DND-41 (cell line): ENCODE measurements at regions not wholly inside any gene's neighbourhood (a gene's known extent, or its start where the extent isn't known, plus 50 kb on each side); places are given as distances from the start of the nearest gene placed in this dataset.

Experiments used
- ATAC-seq: fragments of 200-7000 bp; cut with Tn5 transposase; 3 replicates; pipeline ENCODE4 v1.9.1; 2021; ENCODE audit warnings: low read depth; ENCODE audit not compliant: insufficient read depth
- DNase-seq: peaks from one replicate; pipeline ENCODE4 v3.0.0-alpha.2; 2020
- H2AFZ ChIP-seq: 2 replicates; pipeline ENCODE4 v1.6.0; 2012; ENCODE audit warnings: low read depth, low read length
- H3K27ac ChIP-seq: 2 replicates; pipeline ENCODE4 v1.5.1; 2012; ENCODE audit warnings: low read length, inconsistent platforms
- H3K27me3 ChIP-seq: fragments of 200-600 bp; sonication (generic); 2 replicates; pipeline ENCODE4 v1.6.0; 2012; ENCODE audit warnings: low read length, mild to moderate bottlenecking, inconsistent platforms; ENCODE audit not compliant: insufficient read depth, poor library complexity
- H3K36me3 ChIP-seq: 2 replicates; pipeline ENCODE4 v1.5.1; 2012; ENCODE audit warnings: low read length, inconsistent platforms; ENCODE audit not compliant: insufficient read depth
- H3K4me1 ChIP-seq: 2 replicates; pipeline ENCODE4 v1.5.1; 2012; ENCODE audit warnings: mild to moderate bottlenecking, low read length; ENCODE audit not compliant: insufficient read depth
- H3K4me2 ChIP-seq: 2 replicates; pipeline ENCODE4 v1.6.0; 2012; ENCODE audit warnings: mild to moderate bottlenecking, moderate library complexity, low read length, inconsistent platforms; ENCODE audit not compliant: insufficient read depth
- H3K4me3 ChIP-seq, 2 experiments: fragments of 200-600 bp in 1 of 2; shearing (Covaris generic) in 1 of 2; 2 replicates each; pipeline ENCODE4 v1.5.1; 2012 to 2016; ENCODE audit warnings: inconsistent platforms in 2 of 2, low read length in 2 of 2, mild to moderate bottlenecking in 2 of 2, low read depth in 1 of 2, moderate library complexity in 1 of 2
- H3K79me2 ChIP-seq: 2 replicates; pipeline ENCODE4 v1.6.0; 2012; ENCODE audit warnings: low read length, inconsistent platforms; ENCODE audit not compliant: insufficient read depth
- H3K9ac ChIP-seq: 2 replicates; pipeline ENCODE4 v1.6.0; 2012; ENCODE audit warnings: low read depth, mild to moderate bottlenecking, inconsistent platforms, low read length, moderate library complexity
- H3K9me3 ChIP-seq: 2 replicates; pipeline ENCODE4 v1.5.1; 2012; ENCODE audit warnings: low read length, moderate library complexity, mild to moderate bottlenecking, inconsistent platforms; ENCODE audit not compliant: insufficient read depth, severe bottlenecking
- H4K20me1 ChIP-seq: 2 replicates; pipeline ENCODE4 v1.6.0; 2012; ENCODE audit warnings: low read length; ENCODE audit not compliant: insufficient read depth
- EZH2 ChIP-seq: IDR thresholded peaks from 3 replicates; pipeline ENCODE4 v1.6.1; 2012; ENCODE audit warnings: borderline replicate concordance, low read depth, mild to moderate bottlenecking, moderate library complexity, low read length, inconsistent platforms; ENCODE audit not compliant: severe bottlenecking
- TF ChIP-seq, protein P1 (sequence below): IDR thresholded peaks from 2 replicates; pipeline ENCODE4 v1.5.1; 2012; ENCODE audit warnings: borderline replicate concordance, low read length, moderate library complexity, mild to moderate bottlenecking; ENCODE audit not compliant: poor library complexity, severe bottlenecking; ENCODE audit errors: extremely low read depth

DNA sequence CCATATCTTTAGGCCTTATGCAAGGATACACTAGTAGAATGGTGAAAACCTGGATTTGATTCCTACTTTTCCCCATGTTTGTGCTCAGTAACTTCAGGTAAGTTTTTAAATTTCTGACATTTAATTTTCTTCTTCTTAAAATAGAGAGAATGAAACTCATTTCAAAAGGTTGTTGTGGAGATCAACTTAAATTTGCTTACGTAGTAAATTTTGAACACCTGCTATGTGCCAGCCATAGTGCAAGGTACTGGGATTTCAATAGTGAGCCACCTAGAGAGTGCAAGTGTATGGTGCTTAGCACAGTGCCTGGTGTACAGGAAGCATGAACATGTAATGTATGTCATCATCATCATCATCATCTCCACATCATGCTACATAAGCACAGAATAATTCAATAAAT lies 73.6 kb upstream of the SMIM36 start:
- no peak overlapping the region for H3K4me2 ChIP-seq
- DNase-seq (no peak), ATAC-seq (no peak)
- H3K4me3 ChIP-seq, result no peak overlapping the region
- H3K4me1 ChIP-seq, result no peaks in the 10 kb centered on the region
- no peaks in the 10 kb centered on the region for H3K36me3 ChIP-seq
- H3K27ac ChIP-seq, result no peak overlapping the region
- no peaks in the 10 kb centered on the region for H3K79me2 ChIP-seq
- no peak overlapping the region for H2AFZ ChIP-seq
- TF ChIP-seq EZH2, result no peak
- TF ChIP-seq, protein P1, sequence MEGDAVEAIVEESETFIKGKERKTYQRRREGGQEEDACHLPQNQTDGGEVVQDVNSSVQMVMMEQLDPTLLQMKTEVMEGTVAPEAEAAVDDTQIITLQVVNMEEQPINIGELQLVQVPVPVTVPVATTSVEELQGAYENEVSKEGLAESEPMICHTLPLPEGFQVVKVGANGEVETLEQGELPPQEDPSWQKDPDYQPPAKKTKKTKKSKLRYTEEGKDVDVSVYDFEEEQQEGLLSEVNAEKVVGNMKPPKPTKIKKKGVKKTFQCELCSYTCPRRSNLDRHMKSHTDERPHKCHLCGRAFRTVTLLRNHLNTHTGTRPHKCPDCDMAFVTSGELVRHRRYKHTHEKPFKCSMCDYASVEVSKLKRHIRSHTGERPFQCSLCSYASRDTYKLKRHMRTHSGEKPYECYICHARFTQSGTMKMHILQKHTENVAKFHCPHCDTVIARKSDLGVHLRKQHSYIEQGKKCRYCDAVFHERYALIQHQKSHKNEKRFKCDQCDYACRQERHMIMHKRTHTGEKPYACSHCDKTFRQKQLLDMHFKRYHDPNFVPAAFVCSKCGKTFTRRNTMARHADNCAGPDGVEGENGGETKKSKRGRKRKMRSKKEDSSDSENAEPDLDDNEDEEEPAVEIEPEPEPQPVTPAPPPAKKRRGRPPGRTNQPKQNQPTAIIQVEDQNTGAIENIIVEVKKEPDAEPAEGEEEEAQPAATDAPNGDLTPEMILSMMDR, result no peak
- no peaks in the 10 kb centered on the region for H4K20me1 ChIP-seq
- H3K9ac ChIP-seq, result no peak overlapping the region
- H3K9me3 ChIP-seq, result no peaks in the 10 kb centered on the region
- H3K27me3 ChIP-seq, result no peaks in the 10 kb centered on the region

DNA sequence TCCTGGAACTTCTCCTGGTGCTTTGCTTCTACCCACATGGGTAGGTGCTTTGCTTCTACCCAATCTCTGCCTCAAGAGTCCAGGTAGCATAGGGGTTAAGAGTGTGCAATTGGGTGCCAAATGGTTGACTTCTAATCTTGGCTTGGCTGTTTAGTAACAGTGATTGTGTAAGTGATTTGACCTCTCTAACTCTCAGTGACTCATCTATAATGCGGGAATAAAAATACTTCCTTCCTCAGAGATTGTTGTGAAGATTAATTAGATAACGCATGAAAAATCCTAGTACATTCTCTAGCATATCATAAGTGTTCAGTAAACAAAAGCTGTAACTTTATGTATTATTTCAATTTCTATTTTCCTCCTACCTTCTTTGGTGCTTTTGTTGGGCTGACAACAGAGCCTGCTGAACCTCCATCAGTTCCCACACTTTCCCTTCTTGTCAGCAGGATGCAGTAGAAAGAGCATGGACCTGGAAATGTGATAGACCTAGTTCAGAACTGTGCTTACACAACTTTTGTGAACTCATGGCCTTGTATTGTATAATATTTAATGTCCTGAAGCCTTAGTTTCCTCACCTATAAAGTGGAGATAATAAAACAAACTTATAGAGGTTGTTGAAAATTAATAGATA lies 72.9 kb upstream of the SMIM36 start:
- ATAC-seq, result no peak
- H3K4me2 ChIP-seq, result no peak overlapping the region
- TF ChIP-seq, protein P1, result no peak
- no peak for TF ChIP-seq EZH2
- no peak for DNase-seq
- no peaks in the 10 kb centered on the region for H3K27me3 ChIP-seq
- H3K9ac ChIP-seq, result no peak overlapping the region
- no peak overlapping the region for H3K4me3 ChIP-seq
- no peak overlapping the region for H2AFZ ChIP-seq
- H3K9me3 ChIP-seq, result no peaks in the 10 kb centered on the region
- H3K79me2 ChIP-seq, result no peaks in the 10 kb centered on the region
- no peaks in the 10 kb centered on the region for H3K4me1 ChIP-seq
- H3K27ac ChIP-seq, result no peak overlapping the region
- no peaks in the 10 kb centered on the region for H3K36me3 ChIP-seq
- no peaks in the 10 kb centered on the region for H4K20me1 ChIP-seq

DNA sequence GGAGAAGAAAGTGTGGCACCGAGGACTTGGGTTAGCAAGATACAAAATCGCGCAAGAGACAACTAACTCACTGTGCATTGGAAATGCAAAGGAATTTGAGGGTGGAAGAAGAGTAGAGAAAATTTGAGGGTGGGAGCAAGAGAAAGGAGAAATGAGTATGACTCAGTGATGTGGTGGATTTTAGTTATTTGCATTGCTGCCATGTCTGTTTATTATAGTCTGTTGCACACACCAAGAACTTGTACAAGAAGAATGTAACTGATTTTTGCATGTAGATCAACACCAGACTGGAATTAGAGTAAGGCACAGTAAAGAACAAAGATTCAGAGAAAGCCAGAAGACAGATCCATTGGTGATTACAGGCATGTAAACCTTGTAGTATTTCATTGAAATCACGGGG lies 71.6 kb upstream of the SMIM36 start:
- H3K27me3 ChIP-seq, result no peaks in the 10 kb centered on the region
- no peak overlapping the region for H2AFZ ChIP-seq
- peaks cover 2% of the 10 kb centered on the region; the same call in 1 of the 2 replicates for H3K4me1 ChIP-seq
- H3K36me3 ChIP-seq, result no peaks in the 10 kb centered on the region
- ATAC-seq (no peak), DNase-seq (no peak)
- H4K20me1 ChIP-seq, result no peaks in the 10 kb centered on the region
- H3K9me3 ChIP-seq, result no peaks in the 10 kb centered on the region
- H3K9ac ChIP-seq, result no peak overlapping the region
- no peak overlapping the region for H3K27ac ChIP-seq
- TF ChIP-seq EZH2, result no peak
- TF ChIP-seq, protein P1, result no peak
- H3K79me2 ChIP-seq, result no peaks in the 10 kb centered on the region
- H3K4me3 ChIP-seq, result no peak overlapping the region
- no peak overlapping the region for H3K4me2 ChIP-seq
